Aorta (tissue), 5 donors: ENCODE measurements at regions not wholly inside any gene's neighbourhood (a gene's known extent, or its start where the extent isn't known, plus 50 kb on each side); places are given as distances from the start of the nearest gene placed in this dataset.
"Not testable (repeated sequence)": the region's sequence is repeated elsewhere in the genome, so short reads cannot be mapped to it uniquely, and the experiment has no call there.

ENCODE experiments used
- ATAC-seq: fragments of 200-7000 bp; cut with Tn5 transposase; one replicate; pipeline ENCODE4 v1.9.1; 2022; ENCODE audit warnings: moderate library complexity; ENCODE audit not compliant: low FRiP score
- DNase-seq, 2 donors: peaks; one replicate each; pipeline ENCODE4 v3.0.0-alpha.2; 2020
- H3K27ac ChIP-seq, 2 donors: one replicate each; pipeline ENCODE4 v1.5.1; 2013; ENCODE audit warnings: low read length in 2 of 2, mild to moderate bottlenecking in 2 of 2, moderate library complexity in 2 of 2, control low read depth in 1 of 2, inconsistent platforms in 1 of 2, low read depth in 1 of 2
- H3K27me3 ChIP-seq, 2 donors: one replicate each; pipeline ENCODE4 v1.6.1; 2013; ENCODE audit warnings: control low read depth in 1 of 2, low read length in 1 of 2, mild to moderate bottlenecking in 1 of 2, moderate library complexity in 1 of 2; ENCODE audit not compliant: insufficient read depth in 2 of 2, control insufficient read depth in 1 of 2
- H3K36me3 ChIP-seq, 2 donors: one replicate each; pipeline ENCODE4 v1.6.1; 2013; ENCODE audit warnings: control low read depth in 1 of 2, low read length in 1 of 2, mild to moderate bottlenecking in 1 of 2; ENCODE audit not compliant: insufficient read depth in 2 of 2, control insufficient read depth in 1 of 2
- H3K4me1 ChIP-seq, 2 donors: one replicate each; pipeline ENCODE4 v1.6.1; 2013; ENCODE audit warnings: low read length in 2 of 2, control low read depth in 1 of 2, mild to moderate bottlenecking in 1 of 2, moderate library complexity in 1 of 2; ENCODE audit not compliant: insufficient read depth in 2 of 2, control insufficient read depth in 1 of 2
- H3K4me3 ChIP-seq, 2 donors: one replicate each; pipeline ENCODE4 v1.5.1; 2013; ENCODE audit warnings: low read length in 2 of 2, control low read depth in 1 of 2, mild to moderate bottlenecking in 1 of 2
- H3K9me3 ChIP-seq: one replicate; pipeline ENCODE4 v1.6.1; 2013; ENCODE audit warnings: mild to moderate bottlenecking, low read length; ENCODE audit not compliant: control insufficient read depth
- WGBS, 2 donors: extraction: QIAGEN DNeasy Blood & Tissue Kit; methylation state at CpG; one replicate each; pipeline ENCODE4 v1.1.7; 2013; 5-methylcytosine and 5-hydroxymethylcytosine counted together
- intact Hi-C, 2 donors: fragments of 100-400 bp; cut with DNase I; formaldehyde crosslinking; loops; one replicate each; pipeline versions ENCODE4 v1.14.2 to v1.15.0; 2022
- donor health status: healthy with polysubstance abuse.
- donor health status: Bipolar disorder and iron deficiency.
- donor health status: DM: no; HTN: no; CAD: no.
- donor health status: DM: no; HTN: no; CAD: no.
- donor health status: DM: yes; HTN: yes; CAD: no.

DNA sequence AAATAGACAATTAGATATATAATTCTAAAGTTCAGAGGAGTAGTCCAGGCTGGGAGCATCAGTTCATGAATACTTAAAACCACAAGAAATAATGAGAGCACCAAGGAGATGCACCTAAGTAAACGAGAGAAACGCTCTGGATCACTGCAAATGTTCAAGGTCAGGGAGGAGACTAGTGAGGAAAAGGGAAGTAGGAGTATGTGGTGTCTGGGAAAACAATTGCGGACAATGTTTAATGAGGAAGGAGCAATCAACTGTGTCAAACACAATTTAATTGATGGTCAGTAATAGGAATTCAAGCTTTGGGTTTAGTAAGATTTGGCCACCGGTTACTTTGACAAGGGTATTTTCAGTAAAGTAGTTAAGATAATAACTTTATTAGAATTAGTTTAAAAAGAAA, 652.2 kb downstream of the DACH1 start:
- no peak overlapping the region for H3K4me3 ChIP-seq
- H3K27me3 ChIP-seq, result no peaks in the 10 kb centered on the region
- DNase-seq, result no peak
- no peaks in the 10 kb centered on the region for H3K9me3 ChIP-seq
- ATAC-seq, result no peak
- peaks cover 0 to 3% of the 10 kb centered on the region in 2 donors for H3K4me1 ChIP-seq
- no peak overlapping the region for H3K27ac ChIP-seq
- no peaks in the 10 kb centered on the region for H3K36me3 ChIP-seq
- intact Hi-C loops, result no loop called here
- WGBS, 2 donors, result 80 to 90% methylated on average over 4 of the region's 4 CpGs

DNA sequence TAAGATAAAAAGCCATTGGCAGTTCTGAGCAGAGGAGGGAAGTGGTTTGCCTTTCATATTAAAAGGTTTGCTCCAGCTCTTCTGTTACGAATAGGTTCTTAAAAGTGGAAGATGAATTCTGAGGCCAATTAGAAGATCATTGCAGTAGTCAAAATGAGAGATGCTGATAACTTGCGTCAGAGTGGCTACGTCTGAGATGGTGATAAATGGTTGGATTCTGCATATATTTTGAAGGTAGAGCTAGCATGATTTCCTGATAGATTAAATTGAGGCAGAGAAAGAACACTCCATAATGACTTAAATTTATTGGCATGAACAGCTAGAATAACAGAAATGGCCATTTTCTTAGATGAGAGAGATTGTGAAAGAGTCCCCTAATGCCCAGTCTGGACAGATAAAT, 652.6 kb downstream of the DACH1 start:
- no peak for DNase-seq
- no peak for ATAC-seq

DNA sequence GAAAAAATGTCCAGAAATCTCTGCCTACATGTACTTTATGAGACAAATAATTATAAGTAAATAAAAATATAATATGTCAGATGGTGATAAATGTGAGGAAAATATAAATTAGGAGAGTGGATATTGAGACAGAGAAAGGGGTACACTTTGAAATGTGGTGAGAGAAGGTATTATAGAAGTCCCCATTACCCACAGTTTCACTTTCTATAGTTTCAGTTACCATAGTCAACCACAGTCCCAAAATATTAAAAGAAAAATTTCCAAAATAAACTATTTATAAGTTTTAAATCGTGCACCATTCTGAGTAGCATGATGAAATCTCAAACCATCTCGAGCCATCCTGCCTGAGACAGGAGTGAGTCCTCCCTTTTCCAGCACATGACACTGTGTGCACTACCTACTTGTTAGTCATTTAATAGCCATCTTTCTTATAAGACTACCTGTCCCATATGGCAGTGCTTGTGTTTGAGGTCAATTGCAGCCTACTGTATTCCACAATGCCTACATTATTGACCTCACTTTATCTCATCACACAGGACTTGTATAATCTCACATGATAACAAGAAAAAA, 653.7 kb downstream of the DACH1 start:
- Histone ChIP-seq H3K4me1 (peaks cover 0 to 3% of the 10 kb centered on the region in 2 donors), H3K27ac (no peak overlapping the region), H3K9me3 (no peaks in the 10 kb centered on the region), H3K4me3 (no peak overlapping the region), H3K36me3 (no peaks in the 10 kb centered on the region), H3K27me3 (no peaks in the 10 kb centered on the region)
- intact Hi-C loops, result no loop called here
- DNase-seq, result no peak
- no peak for ATAC-seq
- 57 to 68% methylated on average over 2 of the region's 2 CpGs for WGBS, 2 donors

More for the DNA sequence above, 652.6 kb downstream of the DACH1 start:
- no peaks in the 10 kb centered on the region for H3K36me3 ChIP-seq
- H3K4me3 ChIP-seq, result no peak overlapping the region
- H3K4me1 ChIP-seq, result peaks cover 0 to 3% of the 10 kb centered on the region in 2 donors
- intact Hi-C loops, result no loop called here
- no peak overlapping the region for H3K27ac ChIP-seq
- no peaks in the 10 kb centered on the region for H3K27me3 ChIP-seq
- H3K9me3 ChIP-seq, result no peaks in the 10 kb centered on the region
- WGBS, 2 donors, result 85 to 91% methylated on average over 3 of the region's 3 CpGs

DNA sequence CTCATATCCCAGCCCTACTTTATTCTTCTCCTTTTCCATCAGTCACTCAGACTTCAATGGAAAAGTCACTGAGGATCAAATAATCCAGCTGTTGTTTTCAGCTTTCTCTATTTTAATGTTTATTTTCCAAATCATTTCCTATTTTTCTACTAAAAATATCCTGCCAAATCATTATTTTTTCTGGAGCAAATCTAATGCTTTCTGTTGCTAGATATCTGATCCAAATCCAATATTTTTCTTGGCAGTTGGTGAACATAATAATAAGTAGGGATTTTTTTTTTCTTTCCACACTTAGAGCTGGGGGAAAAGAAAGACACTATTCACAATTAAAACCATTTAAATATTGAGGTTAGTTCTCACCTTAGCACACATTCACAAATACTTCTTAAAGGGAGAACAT, 656.1 kb downstream of the DACH1 start:
- ATAC-seq, result no peak
- Histone ChIP-seq H3K4me3 (no peak overlapping the region), H3K27ac (no peak overlapping the region), H3K36me3 (no peaks in the 10 kb centered on the region), H3K4me1 (peaks cover 0 to 3% of the 10 kb centered on the region in 2 donors), H3K9me3 (no peaks in the 10 kb centered on the region), H3K27me3 (no peaks in the 10 kb centered on the region)
- intact Hi-C loops, result no loop called here
- no peak for DNase-seq

DNA sequence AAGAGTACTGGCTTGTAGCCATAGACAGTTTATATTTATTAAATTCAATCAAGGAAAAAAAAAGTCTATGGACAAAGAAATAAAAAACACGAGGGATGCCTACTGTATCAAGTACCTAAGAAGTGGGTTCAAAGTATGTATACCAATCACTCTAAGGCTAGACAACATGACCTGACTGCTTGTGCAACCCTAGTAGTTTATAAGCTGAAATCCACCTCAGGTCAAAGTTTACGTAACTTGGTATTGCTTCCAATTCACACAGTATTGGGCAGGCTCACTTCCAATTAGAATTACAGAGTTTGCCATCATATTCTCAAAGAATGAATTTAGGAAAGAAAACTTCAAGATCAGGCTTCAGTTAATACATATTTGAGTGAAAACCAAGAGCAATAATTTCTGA, 657.8 kb downstream of the DACH1 start:
- DNase-seq (no peak), ATAC-seq (no peak)
- intact Hi-C loops, result no loop called here
- WGBS, 2 donors, result 96 to 98% methylated on average over 2 of the region's 2 CpGs
- Histone ChIP-seq H3K4me1 (peaks cover 0 to 3% of the 10 kb centered on the region in 2 donors), H3K4me3 (no peak overlapping the region), H3K27ac (no peak overlapping the region), H3K9me3 (no peaks in the 10 kb centered on the region), H3K36me3 (no peaks in the 10 kb centered on the region), H3K27me3 (no peaks in the 10 kb centered on the region)

DNA sequence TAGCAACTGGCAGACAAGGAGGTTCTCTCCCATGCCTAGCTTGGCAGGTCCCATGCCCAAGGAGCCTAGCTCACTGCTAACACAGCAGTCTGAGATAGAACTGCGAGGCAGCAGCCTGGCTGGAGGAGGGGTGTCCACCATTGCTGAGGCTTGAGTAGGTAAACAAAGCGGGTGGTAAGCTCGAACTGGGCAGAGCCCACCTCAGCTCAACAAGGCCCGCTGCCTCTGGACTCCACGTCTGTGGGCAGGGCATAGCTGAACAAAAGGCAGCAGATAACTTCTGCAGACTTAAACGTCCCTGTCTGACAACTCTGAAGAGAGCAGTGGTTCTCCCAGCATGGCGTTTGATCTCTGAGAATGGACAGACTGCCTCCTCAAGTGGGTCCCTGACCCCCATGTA, 682.4 kb downstream of the DACH1 start:
- 87 to 88% methylated on average over 7 of the region's 7 CpGs for WGBS, 2 donors
- H3K27me3 ChIP-seq, H3K9me3 ChIP-seq, H3K36me3 ChIP-seq, intact Hi-C loops, DNase-seq, ATAC-seq, H3K27ac ChIP-seq, H3K4me1 ChIP-seq, H3K4me3 ChIP-seq: not testable (repeated sequence)

DNA sequence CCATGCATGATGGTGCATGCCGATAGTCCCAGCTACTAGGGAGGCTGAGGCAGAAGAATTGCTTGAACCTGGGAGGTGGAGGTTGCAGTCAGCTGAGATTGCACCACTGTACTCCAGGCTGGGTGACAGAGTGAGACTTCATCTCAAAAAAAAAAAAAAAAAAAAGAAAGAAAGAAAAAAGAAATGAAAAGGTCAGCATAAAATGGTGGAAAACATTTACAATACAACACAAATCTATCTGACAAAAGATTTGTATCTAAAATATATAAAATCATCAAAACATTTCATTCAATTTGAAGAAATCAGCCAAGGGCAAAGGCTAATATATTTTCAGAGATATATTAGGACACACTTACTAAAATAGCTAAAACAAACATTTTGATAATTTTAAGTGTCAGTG, 683.7 kb downstream of the DACH1 start:
- H3K36me3 ChIP-seq, H3K4me1 ChIP-seq, ATAC-seq, H3K27me3 ChIP-seq, H3K9me3 ChIP-seq, intact Hi-C loops, H3K4me3 ChIP-seq, DNase-seq, H3K27ac ChIP-seq: not testable (repeated sequence)
- 96 to 99% methylated on average over 1 of the region's 1 CpG for WGBS, 2 donors

DNA sequence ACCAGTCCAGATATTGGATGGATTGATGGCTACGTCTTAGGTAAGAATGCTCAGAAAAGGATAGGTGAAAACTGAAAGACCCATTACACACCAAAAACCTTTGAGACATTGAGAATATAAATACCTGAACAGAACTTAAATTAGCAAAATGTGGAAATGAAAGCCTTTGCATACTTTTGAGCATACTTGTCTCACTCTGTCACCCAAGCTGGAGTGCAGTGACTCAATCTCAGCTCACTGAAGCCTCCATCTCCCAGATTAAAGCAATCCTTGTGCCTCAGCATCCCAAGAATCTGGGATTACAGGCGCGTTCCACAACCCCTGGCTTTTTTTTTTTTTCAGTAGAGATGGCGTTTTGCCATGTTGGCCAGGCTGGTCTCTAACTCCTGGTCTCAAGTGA, 695.3 kb downstream of the DACH1 start:
- 87 to 91% methylated on average over 4 of the region's 4 CpGs for WGBS, 2 donors
- DNase-seq (no peak), ATAC-seq (no peak)
- Histone ChIP-seq H3K4me1 (no peaks in the 10 kb centered on the region), H3K27me3 (no peaks in the 10 kb centered on the region), H3K4me3 (no peak overlapping the region), H3K27ac (no peak overlapping the region), H3K36me3 (no peaks in the 10 kb centered on the region), H3K9me3 (no peaks in the 10 kb centered on the region)
- intact Hi-C loops, result no loop called here

DNA sequence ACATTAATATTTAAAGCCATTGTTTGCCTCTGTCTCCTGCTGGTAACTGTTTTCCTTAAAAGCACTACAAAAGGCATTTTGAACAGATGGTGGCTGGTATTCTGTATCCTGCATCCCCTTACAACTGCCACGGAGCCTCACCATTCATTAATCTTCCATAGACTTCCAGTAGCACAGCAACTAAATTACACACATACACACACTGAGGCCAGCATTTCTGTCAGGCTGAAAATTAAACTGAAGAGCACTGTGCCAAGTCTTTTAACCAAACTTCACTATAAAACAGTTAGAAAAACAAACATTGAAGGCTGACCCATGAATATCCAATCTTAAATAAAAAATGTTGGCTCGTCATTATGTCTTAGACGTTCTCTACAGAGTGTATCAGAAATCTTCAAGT, 697.8 kb downstream of the DACH1 start:
- no peaks in the 10 kb centered on the region for H3K4me1 ChIP-seq
- H3K27ac ChIP-seq, result no peak overlapping the region
- ATAC-seq (no peak), DNase-seq (no peak)
- H3K4me3 ChIP-seq, result no peak overlapping the region
- H3K27me3 ChIP-seq, result no peaks in the 10 kb centered on the region
- WGBS, 2 donors, result 6 to 7% methylated on average over 3 of the region's 3 CpGs
- no peaks in the 10 kb centered on the region for H3K36me3 ChIP-seq
- no peaks in the 10 kb centered on the region for H3K9me3 ChIP-seq
- intact Hi-C loops, result no loop called here
